GM12878 (cell line): ENCODE measurements at regions not wholly inside any gene's neighbourhood (a gene's known extent, or its start where the extent isn't known, plus 50 kb on each side); places are given as distances from the start of the nearest gene placed in this dataset.

Experiments used
- ATAC-seq: fragments of 200-7000 bp; cut with Tn5 transposase; 3 replicates; pipeline ENCODE4 v1.9.1; 2020; ENCODE audit warnings: mild to moderate bottlenecking, moderate library complexity
- BruUV-seq: library from RNA; stranded (reverse); fragments of 400-500 nt; replicated peaks from 2 replicates; lab custom pipeline; 2021; lab: Mats Ljungman, UMichigan
- CTCF ChIA-PET: fragments of 300-600 bp; sonication (Branson Sonifier 250); formaldehyde crosslinking; extraction: SDS; loops from one replicate; lab custom pipeline; 2021; ENCODE audit warnings: inconsistent platforms; lab: Yijun Ruan, JAX
- POLR2A ChIA-PET: fragments of 350-600 bp; formaldehyde crosslinking; extraction: SDS; loops from one replicate; lab custom pipeline; 2021; ENCODE audit warnings: inconsistent platforms; lab: Charles Lee
- RAD21 ChIA-PET: fragments of 300-600 bp; sonication (Branson Sonifier 250); formaldehyde crosslinking; loops from one replicate; lab custom pipeline; 2023; ENCODE audit warnings: antibody characterized with exemption; ENCODE audit not compliant: unreplicated experiment; lab: Charles Lee
- SMC1A ChIA-PET: fragments of 300-600 bp; sonication (Branson Sonifier 250); formaldehyde crosslinking; loops from one replicate; lab custom pipeline; 2023; ENCODE audit not compliant: unreplicated experiment, uncharacterized antibody; lab: Charles Lee
- DNase-seq: peaks from one replicate; pipeline ENCODE4 v3.0.0-alpha.2; 2011; ENCODE audit warnings: low read depth, low spot score
- FAIRE-seq: peaks from 3 replicates; lab custom pipeline; 2011; peaks lifted over from hg19 to GRCh38; lab: Jason Lieb, UNC
- H2AFZ ChIP-seq: 2 replicates; pipeline ENCODE4 v1.6.0; 2011; ENCODE audit warnings: low read depth, low read length, control low read depth; ENCODE audit not compliant: control insufficient read depth
- H3K27ac ChIP-seq: 2 replicates; pipeline ENCODE4 v1.5.1; 2011; ENCODE audit warnings: control low read depth; ENCODE audit not compliant: control insufficient read depth, insufficient read depth
- H3K27me3 ChIP-seq, 2 experiments: replicated peaks in 1 of 2; 2 replicates each; pipeline versions ENCODE4 v1.6.0 to v1.6.1; 2011; ENCODE audit warnings: low read length in 1 of 2; ENCODE audit not compliant: control insufficient read depth in 2 of 2, insufficient read depth in 2 of 2
- H3K36me3 ChIP-seq, 2 experiments: 2 replicates each; pipeline ENCODE4 v1.5.1; 2011; ENCODE audit warnings: low read length in 1 of 2; ENCODE audit not compliant: control insufficient read depth in 2 of 2, insufficient read depth in 2 of 2
- H3K4me1 ChIP-seq: 2 replicates; pipeline ENCODE4 v1.6.1; 2011; ENCODE audit warnings: mild to moderate bottlenecking, low read length, moderate library complexity, mixed read lengths; ENCODE audit not compliant: control insufficient read depth, insufficient read depth
- H3K4me2 ChIP-seq: 2 replicates; pipeline ENCODE4 v1.6.0; 2011; ENCODE audit warnings: control low read depth; ENCODE audit not compliant: control insufficient read depth, insufficient read depth
- H3K4me3 ChIP-seq: fragments of 200-600 bp; sonication (generic); 2 replicates; pipeline ENCODE4 v1.5.1; 2016
- H3K79me2 ChIP-seq: 2 replicates; pipeline ENCODE4 v1.6.0; 2011; ENCODE audit warnings: low read length; ENCODE audit not compliant: control insufficient read depth, insufficient read depth
- H3K9ac ChIP-seq: 2 replicates; pipeline ENCODE4 v1.8.0; 2011; ENCODE audit warnings: low read length, control low read depth, mixed read lengths; ENCODE audit not compliant: control insufficient read depth, insufficient read depth
- H3K9me3 ChIP-seq: replicated peaks from 3 replicates; pipeline ENCODE4 v1.5.1; 2011; ENCODE audit warnings: mild to moderate bottlenecking, low read length; ENCODE audit not compliant: control insufficient read depth, insufficient read depth
- H4K20me1 ChIP-seq: 2 replicates; pipeline ENCODE4 v1.6.0; 2011; ENCODE audit not compliant: control insufficient read depth, insufficient read depth
- ASH2L ChIP-seq: fragments of 300-600, 200-600 bp; sonication (generic); IDR thresholded peaks from 2 replicates; pipeline ENCODE4 v1.6.1; 2017; ENCODE audit warnings: low read depth, mild to moderate bottlenecking, borderline replicate concordance
- CREB1 ChIP-seq: IDR thresholded peaks from 2 replicates; pipeline ENCODE4 v1.6.1; 2012; ENCODE audit warnings: low read depth, mild to moderate bottlenecking, inconsistent platforms
- IKZF1 ChIP-seq: fragments of 450-650 bp; conservative IDR thresholded peaks from 2 replicates; pipeline ENCODE4 v1.6.1; 2017; ENCODE audit warnings: antibody characterized with exemption, mild to moderate bottlenecking
- NBN ChIP-seq: fragments of 450-650 bp; IDR thresholded peaks from 2 replicates; pipeline ENCODE4 v1.6.1; 2016
- NFYA ChIP-seq: IDR thresholded peaks from 2 replicates; pipeline ENCODE4 v1.6.1; 2011; ENCODE audit warnings: low read depth, mild to moderate bottlenecking, low read length, improper control_type of control experiment, borderline replicate concordance
- ZNF24 ChIP-seq: fragments of 450-650 bp; IDR thresholded peaks from 2 replicates; pipeline ENCODE4 v1.6.1; 2017; ENCODE audit warnings: antibody characterized with exemption, mild to moderate bottlenecking
- ZZZ3 ChIP-seq: IDR thresholded peaks from 2 replicates; pipeline ENCODE4 v1.6.1; 2011; ENCODE audit warnings: low read depth; ENCODE audit not compliant: control insufficient read depth, insufficient read length
- WGBS: methylation state at CpG from one replicate; pipeline ENCODE4 v1.1.6; 2016; ENCODE audit warnings: low lambda C conversion rate; ENCODE audit not compliant: insufficient replicate concordance, insufficient coverage; ENCODE audit errors: missing lambda C conversion rate; 5-methylcytosine and 5-hydroxymethylcytosine counted together
- in situ Hi-C: fragments of 300-500 bp; cut with MboI; formaldehyde crosslinking; loops from 9 replicates; pipeline ENCODE4 v1.14.3; 2018; ENCODE audit warnings: mixed read lengths
- intact Hi-C: fragments of 100-400 bp; cut with micrococcal nuclease; formaldehyde crosslinking; loops from one replicate; pipeline ENCODE4 v1.14.2; 2022; ENCODE audit not compliant: unreplicated experiment
- TF ChIP-seq, protein P1 (sequence below): fragments of 450-650 bp; IDR thresholded peaks from 2 replicates; pipeline ENCODE4 v1.6.1; 2017; ENCODE audit warnings: mild to moderate bottlenecking, low read depth, inconsistent platforms; ENCODE audit not compliant: poor library complexity, severe bottlenecking

DNA sequence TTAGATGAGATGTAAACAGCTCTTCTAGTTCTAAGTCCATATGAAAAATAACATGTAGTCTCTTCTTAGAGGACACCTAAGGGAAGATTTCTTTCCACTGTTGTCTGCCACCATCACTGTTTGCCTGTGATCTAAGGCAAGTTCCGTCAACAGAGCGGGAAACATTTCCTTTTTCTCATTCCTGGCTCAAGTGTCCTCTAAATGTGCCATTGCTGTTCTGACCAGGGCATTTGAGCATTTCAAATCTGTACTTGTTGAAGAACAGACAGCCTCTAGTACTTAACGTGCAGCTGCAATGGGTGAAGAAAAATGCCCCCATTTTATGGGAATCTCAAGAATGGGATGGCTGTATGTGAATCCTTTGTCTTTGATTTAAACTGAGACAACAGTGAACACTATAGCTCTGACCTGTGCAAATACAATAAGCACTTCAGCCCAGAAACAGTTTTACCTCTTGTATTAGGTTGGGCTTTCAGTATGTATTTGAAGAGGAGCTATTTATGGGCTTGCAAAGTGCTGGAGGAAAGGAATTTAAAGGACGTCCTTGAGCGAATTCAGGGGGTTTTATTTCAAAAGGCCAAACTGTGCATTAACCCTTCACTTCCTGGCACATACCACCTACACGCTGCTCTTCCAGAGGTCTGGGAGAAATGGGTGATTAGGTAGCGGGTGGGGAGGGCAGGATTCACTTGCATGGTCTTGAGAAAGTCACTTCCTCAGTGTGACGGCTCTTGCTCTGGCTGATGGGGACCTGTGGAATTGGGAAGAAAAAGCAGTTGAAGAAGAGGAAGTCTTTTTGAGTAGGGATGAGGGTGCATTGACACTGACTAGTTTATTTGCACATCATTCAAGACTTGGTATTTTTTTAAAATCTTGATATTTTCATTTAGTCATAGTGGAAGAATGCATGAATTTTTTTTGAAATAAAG is 66.1 kb downstream of the THNSL1 start (continued):
- TF ChIP-seq, protein P1, sequence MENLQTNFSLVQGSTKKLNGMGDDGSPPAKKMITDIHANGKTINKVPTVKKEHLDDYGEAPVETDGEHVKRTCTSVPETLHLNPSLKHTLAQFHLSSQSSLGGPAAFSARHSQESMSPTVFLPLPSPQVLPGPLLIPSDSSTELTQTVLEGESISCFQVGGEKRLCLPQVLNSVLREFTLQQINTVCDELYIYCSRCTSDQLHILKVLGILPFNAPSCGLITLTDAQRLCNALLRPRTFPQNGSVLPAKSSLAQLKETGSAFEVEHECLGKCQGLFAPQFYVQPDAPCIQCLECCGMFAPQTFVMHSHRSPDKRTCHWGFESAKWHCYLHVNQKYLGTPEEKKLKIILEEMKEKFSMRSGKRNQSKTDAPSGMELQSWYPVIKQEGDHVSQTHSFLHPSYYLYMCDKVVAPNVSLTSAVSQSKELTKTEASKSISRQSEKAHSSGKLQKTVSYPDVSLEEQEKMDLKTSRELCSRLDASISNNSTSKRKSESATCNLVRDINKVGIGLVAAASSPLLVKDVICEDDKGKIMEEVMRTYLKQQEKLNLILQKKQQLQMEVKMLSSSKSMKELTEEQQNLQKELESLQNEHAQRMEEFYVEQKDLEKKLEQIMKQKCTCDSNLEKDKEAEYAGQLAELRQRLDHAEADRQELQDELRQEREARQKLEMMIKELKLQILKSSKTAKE, result no peak
- TF ChIP-seq ZZZ3, result no peak
- no peak for TF ChIP-seq IKZF1
- no peak for TF ChIP-seq ASH2L
- no peak for TF ChIP-seq CREB1

DNA sequence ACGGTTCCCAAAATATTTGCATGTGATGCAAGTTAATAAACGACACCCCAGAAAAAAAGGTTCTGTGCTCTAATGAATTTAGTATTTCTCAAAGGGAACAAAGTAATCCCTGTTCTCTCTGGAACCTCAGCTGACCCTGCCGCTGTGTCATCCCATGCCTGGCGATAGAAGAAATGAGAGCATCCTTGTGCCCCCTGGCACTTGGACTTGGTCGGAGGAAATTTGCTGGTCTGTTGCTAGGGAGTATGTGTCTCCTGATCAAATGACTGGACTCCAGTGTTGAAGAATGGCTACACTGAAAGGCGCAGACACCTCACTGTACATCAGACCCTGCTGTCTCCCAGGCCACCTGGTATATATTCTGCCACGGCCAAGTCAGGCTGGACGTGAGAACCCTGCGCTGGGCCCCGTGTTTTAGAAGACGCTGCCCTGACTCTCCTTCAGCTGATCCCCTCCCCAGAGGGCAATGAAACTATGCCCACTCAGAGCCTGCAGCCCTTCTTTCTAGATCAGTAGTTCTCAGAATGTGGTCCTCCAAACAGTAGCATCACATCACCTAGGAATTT is 67.2 kb downstream of the THNSL1 start:
- ATAC-seq (no peak), FAIRE-seq (no peak), DNase-seq (no peak)
- BruUV-seq, result no TSS peak
- Histone ChIP-seq H3K9me3 (no peaks in the 10 kb centered on the region), H3K4me1 (peaks cover 4% of the 10 kb centered on the region; the same call in 1 of the 2 replicates), H3K27ac (no peak overlapping the region), H4K20me1 (no peaks in the 10 kb centered on the region), H2AFZ (no peak overlapping the region), H3K4me2 (no peak overlapping the region), H3K27me3 (no peaks in the 10 kb centered on the region; a peak in 1 of 4 replicates), H3K36me3 (no peaks in the 10 kb centered on the region), H3K4me3 (no peak overlapping the region), H3K79me2 (no peaks in the 10 kb centered on the region), H3K9ac (no peak overlapping the region)
- ChIA-PET SMC1A (interaction anchor here (0.5 to 1.0 kb wide), 2 partner anchors 69 to 385 kb away, joined by 3 read pairs; no protein-coding TSS in a partner anchor), CTCF (interaction anchor here (1.4 to 6.2 kb wide), 3 partner anchors 8 to 467 kb away, joined by 3 to 110 read pairs (median 51); no protein-coding TSS in a partner anchor), RAD21 (interaction anchor here (3.7 kb wide), 1 partner anchor 467 kb away, joined by 48 read pairs; no protein-coding TSS in a partner anchor), POLR2A (no interaction called here)
- 64% methylated on average over 11 of the region's 11 CpGs for WGBS
- in situ Hi-C loops, result no loop called here
- TF ChIP-seq NBN (no peak), ZNF24 (no peak), NFYA (no peak)
- intact Hi-C loops, result loop anchor here (5.0 kb wide), 2 partner anchors 136 to 361 kb away; partner anchors contain the start of gene ARHGAP21
